KMS-11 (cell line): ENCODE measurements at regions not wholly inside any gene's neighbourhood (a gene's known extent, or its start where the extent isn't known, plus 50 kb on each side); places are given as distances from the start of the nearest gene placed in this dataset.

Source experiments
- H2AFZ ChIP-seq: fragments of 200-600 bp; sonication (generic); 2 replicates; pipeline ENCODE4 v1.6.1; 2016; ENCODE audit warnings: antibody characterized with exemption, mixed run types, low read depth
- H3K27ac ChIP-seq: fragments of 200-600 bp; sonication (generic); 2 replicates; pipeline ENCODE4 v1.6.1; 2016; ENCODE audit warnings: mild to moderate bottlenecking, mixed run types
- H3K27me3 ChIP-seq: fragments of 200-600 bp; sonication (generic); 2 replicates; pipeline ENCODE4 v1.6.1; 2017; ENCODE audit warnings: mild to moderate bottlenecking, low read depth, mixed run types, moderate library complexity; ENCODE audit not compliant: insufficient read depth
- H3K36me3 ChIP-seq: fragments of 200-600 bp; sonication (generic); 2 replicates; pipeline ENCODE4 v1.6.1; 2017; ENCODE audit warnings: mild to moderate bottlenecking, mixed run types; ENCODE audit not compliant: insufficient read depth
- H3K4me1 ChIP-seq: fragments of 200-600 bp; sonication (generic); 2 replicates; pipeline ENCODE4 v1.6.1; 2016; ENCODE audit warnings: mild to moderate bottlenecking, low read depth, mixed run types; ENCODE audit not compliant: poor library complexity, severe bottlenecking
- H3K4me2 ChIP-seq: fragments of 200-600 bp; sonication (generic); 2 replicates; pipeline ENCODE4 v1.7.0; 2016; ENCODE audit warnings: mild to moderate bottlenecking, mixed run types
- H3K4me3 ChIP-seq: fragments of 200-600 bp; sonication (generic); IDR thresholded peaks from 2 replicates; pipeline ENCODE4 v1.6.1; 2017; ENCODE audit warnings: low read depth, low read length, mixed read lengths; ENCODE audit not compliant: insufficient read depth
- H3K79me2 ChIP-seq: fragments of 200-600 bp; sonication (generic); 2 replicates; pipeline ENCODE4 v1.6.1; 2016; ENCODE audit warnings: low read depth, mixed run types; ENCODE audit not compliant: insufficient read depth
- H3K9ac ChIP-seq: fragments of 200-600 bp; sonication (generic); 2 replicates; pipeline ENCODE4 v1.6.1; 2016; ENCODE audit warnings: mild to moderate bottlenecking, mixed run types
- H4K20me1 ChIP-seq: fragments of 200-600 bp; sonication (generic); 2 replicates; pipeline ENCODE4 v1.6.1; 2016; ENCODE audit warnings: mild to moderate bottlenecking, mixed run types; ENCODE audit not compliant: insufficient read depth
- CTCF ChIP-seq: fragments of 200-600 bp; sonication (generic); conservative IDR thresholded peaks from 2 replicates; pipeline ENCODE4 v1.6.1; 2017; ENCODE audit warnings: low read depth, mild to moderate bottlenecking, antibody characterized with exemption, low read length, moderate library complexity, mixed read lengths

DNA sequence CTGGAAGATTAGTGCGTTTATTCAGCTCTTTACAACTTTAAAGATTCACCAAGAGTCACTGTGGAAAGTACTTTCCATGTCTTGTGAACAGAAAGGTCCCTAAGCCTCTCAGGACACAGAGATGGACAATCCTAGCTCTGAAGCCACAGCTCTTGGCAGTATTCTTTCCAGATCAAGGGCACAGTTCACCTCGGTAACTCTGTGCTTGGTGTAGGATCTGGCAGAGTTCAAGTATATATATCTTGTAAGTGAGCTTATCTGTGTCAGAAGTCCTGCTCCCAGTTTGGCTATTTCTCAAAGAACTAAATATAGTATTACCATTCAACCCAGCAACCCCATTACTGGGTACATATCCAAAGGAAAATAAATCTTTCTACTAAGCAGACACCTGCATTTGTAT, 183.7 kb downstream of the CBLN1 start:
- H4K20me1 ChIP-seq, result no peaks in the 10 kb centered on the region
- H3K4me1 ChIP-seq, result no peaks in the 10 kb centered on the region
- no peaks in the 10 kb centered on the region for H3K79me2 ChIP-seq
- no peak overlapping the region for H3K9ac ChIP-seq
- no peak overlapping the region for H3K4me2 ChIP-seq
- no peak overlapping the region for H3K27ac ChIP-seq
- TF ChIP-seq CTCF, result no peak
- H3K27me3 ChIP-seq, result no peaks in the 10 kb centered on the region
- H3K4me3 ChIP-seq, result no peak overlapping the region
- H3K36me3 ChIP-seq, result no peaks in the 10 kb centered on the region
- no peak overlapping the region for H2AFZ ChIP-seq

- Histone ChIP-seq H4K20me1 (no peaks in the 10 kb centered on the region), H3K36me3 (no peaks in the 10 kb centered on the region), H3K4me3 (no peak overlapping the region), H3K4me2 (no peak overlapping the region), H2AFZ (no peak overlapping the region), H3K9ac (no peak overlapping the region), H3K27me3 (no peaks in the 10 kb centered on the region), H3K79me2 (no peaks in the 10 kb centered on the region), H3K27ac (no peak overlapping the region), H3K4me1 (no peaks in the 10 kb centered on the region)
- no peak for TF ChIP-seq CTCF
These were observed 185.3 kb downstream of the CBLN1 start for GRCh38 chr16:49096176-49096945.

- no peaks in the 10 kb centered on the region for H3K79me2 ChIP-seq
- H3K4me2 ChIP-seq, result no peak overlapping the region
- H2AFZ ChIP-seq, result no peak overlapping the region
- H3K9ac ChIP-seq, result no peak overlapping the region
- H3K36me3 ChIP-seq, result no peaks in the 10 kb centered on the region
- H4K20me1 ChIP-seq, result no peaks in the 10 kb centered on the region
- H3K4me1 ChIP-seq, result no peaks in the 10 kb centered on the region
- TF ChIP-seq CTCF, result no peak
- H3K27ac ChIP-seq, result no peak overlapping the region
- no peaks in the 10 kb centered on the region for H3K27me3 ChIP-seq
- H3K4me3 ChIP-seq, result no peak overlapping the region
These were observed 186.1 kb downstream of the CBLN1 start for GRCh38 chr16:49095539-49095938.

- Histone ChIP-seq H3K36me3 (no peaks in the 10 kb centered on the region), H3K4me3 (no peak overlapping the region), H2AFZ (no peak overlapping the region), H3K27ac (no peak overlapping the region), H3K27me3 (no peaks in the 10 kb centered on the region), H3K4me2 (no peak overlapping the region), H4K20me1 (no peaks in the 10 kb centered on the region), H3K9ac (no peak overlapping the region), H3K4me1 (no peaks in the 10 kb centered on the region), H3K79me2 (no peaks in the 10 kb centered on the region)
- no peak for TF ChIP-seq CTCF
These were observed 187.2 kb downstream of the CBLN1 start for GRCh38 chr16:49094471-49094870.
